ENCODE measurements at regions not wholly inside any gene's neighbourhood (a gene's known extent, or its start where the extent isn't known, plus 50 kb on each side); places are given as distances from the start of the nearest gene placed in this dataset.

DNA sequence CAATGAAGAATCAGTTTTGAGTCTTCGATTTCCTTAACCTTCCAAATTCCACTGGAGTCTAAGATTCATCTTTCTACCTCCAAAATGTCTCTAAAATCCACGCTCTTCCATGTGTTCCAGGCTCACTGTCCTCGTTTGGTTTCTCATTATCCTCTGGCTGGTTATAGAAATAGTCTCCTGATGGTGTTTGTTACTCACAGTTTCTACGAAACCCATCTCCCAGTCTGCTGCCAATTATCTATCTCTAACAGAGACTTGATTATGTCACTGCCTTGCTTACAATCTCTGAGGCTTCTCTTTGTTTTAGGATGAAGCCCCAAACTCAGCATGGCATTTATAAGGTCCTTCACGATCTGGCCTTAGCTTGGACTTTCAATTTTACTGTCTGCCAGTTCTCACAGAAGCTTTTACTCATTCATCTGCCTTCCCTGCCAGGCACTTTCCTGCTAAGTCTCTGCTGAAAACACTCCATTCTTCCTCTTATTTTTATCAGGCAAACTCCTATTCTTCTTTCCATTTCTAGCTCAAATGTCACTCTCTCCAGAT, 339.6 kb upstream of the SGCD start (continued):
- no peak for TF ChIP-seq ZFX (IDR thresholded peaks at IDR 0.05)
- TF ChIP-seq TCF7L2 (IDR thresholded peaks at IDR 0.05; ENCODE audit: borderline replicate concordance, extremely low read depth, insufficient read depth, insufficient read length) = no peak
- TF ChIP-seq, protein P1, sequence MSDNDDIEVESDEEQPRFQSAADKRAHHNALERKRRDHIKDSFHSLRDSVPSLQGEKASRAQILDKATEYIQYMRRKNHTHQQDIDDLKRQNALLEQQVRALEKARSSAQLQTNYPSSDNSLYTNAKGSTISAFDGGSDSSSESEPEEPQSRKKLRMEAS (IDR thresholded peaks at IDR 0.05) = no peak
- TF ChIP-seq EZH2phosphoT487 (IDR thresholded peaks at IDR 0.05; ENCODE audit: borderline replicate concordance) = no peak

DNA sequence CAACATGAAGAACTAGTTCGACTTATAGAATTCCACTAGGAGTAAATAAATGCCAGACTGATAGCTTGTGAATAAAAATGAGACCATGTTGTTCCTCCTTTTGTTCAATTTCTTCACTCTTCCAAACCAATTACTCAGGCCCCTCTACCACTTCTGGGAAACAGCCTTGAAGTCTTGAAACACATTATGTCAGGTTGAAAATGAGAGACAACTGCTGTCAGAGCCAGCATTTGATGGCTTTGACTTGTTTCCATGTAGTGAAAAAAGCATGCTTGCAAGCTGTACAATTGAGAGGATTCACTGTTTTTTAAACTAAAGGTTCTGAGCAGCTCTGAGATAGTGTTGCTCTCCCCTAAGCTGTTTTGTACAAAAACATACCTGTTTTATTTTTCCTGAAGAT, 337.1 kb upstream of the SGCD start:
- POLR2A ChIA-PET = no interaction called here
- H3K4me1 ChIP-seq (ENCODE audit: control insufficient read depth in 1 of 2, insufficient read depth in 2 of 2, low read length in 2 of 2) = no peaks in the 10 kb centered on the region
- RAD21 ChIA-PET (ENCODE audit: low non-redundant PET in 1 of 2, low total read pairs in 2 of 2, uncharacterized antibody in 2 of 2, unreplicated experiment in 2 of 2) = no interaction called here
- H3K4me2 ChIP-seq (ENCODE audit: low read length) = no peak overlapping the region
- H3K4me3 ChIP-seq (replicated peaks in 1 of 2; ENCODE audit: low read depth in 1 of 2, low read length in 2 of 2) = no peak overlapping the region
- no peak overlapping the region for H3K27ac ChIP-seq (ENCODE audit: low read depth, low read length)
- no peaks in the 10 kb centered on the region for H4K20me1 ChIP-seq (ENCODE audit: insufficient read depth)
- H3K27me3 ChIP-seq (ENCODE audit: insufficient read depth, low read length) = no peaks in the 10 kb centered on the region
- H3K9ac ChIP-seq (ENCODE audit: low read length) = no peak overlapping the region
- no peak overlapping the region for H2AFZ ChIP-seq (ENCODE audit: low read depth, low read length, poor library complexity, severe bottlenecking)
- no peaks in the 10 kb centered on the region for H3K79me2 ChIP-seq (ENCODE audit: insufficient read depth, low read length)
- CTCF ChIA-PET = no interaction called here
- no peaks in the 10 kb centered on the region for H3K9me2 ChIP-seq (ENCODE audit: insufficient read depth)
- no TSS peak for BruUV-seq (replicated peaks)
- TF ChIP-seq, protein P2, sequence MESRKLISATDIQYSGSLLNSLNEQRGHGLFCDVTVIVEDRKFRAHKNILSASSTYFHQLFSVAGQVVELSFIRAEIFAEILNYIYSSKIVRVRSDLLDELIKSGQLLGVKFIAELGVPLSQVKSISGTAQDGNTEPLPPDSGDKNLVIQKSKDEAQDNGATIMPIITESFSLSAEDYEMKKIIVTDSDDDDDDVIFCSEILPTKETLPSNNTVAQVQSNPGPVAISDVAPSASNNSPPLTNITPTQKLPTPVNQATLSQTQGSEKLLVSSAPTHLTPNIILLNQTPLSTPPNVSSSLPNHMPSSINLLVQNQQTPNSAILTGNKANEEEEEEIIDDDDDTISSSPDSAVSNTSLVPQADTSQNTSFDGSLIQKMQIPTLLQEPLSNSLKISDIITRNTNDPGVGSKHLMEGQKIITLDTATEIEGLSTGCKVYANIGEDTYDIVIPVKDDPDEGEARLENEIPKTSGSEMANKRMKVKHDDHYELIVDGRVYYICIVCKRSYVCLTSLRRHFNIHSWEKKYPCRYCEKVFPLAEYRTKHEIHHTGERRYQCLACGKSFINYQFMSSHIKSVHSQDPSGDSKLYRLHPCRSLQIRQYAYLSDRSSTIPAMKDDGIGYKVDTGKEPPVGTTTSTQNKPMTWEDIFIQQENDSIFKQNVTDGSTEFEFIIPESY (IDR thresholded peaks at IDR 0.05; ENCODE audit: extremely low read depth, insufficient replicate concordance, low read length) = no peak
- intact Hi-C loops (cut with micrococcal nuclease) = no loop called here
- H3K36me3 ChIP-seq (ENCODE audit: control insufficient read depth in 1 of 2, insufficient read depth in 2 of 2, low read length in 2 of 2) = no peaks in the 10 kb centered on the region
- DNase-seq (ENCODE audit: low read depth, low spot score) = no peak
- ATAC-seq = no peak
- H3K9me3 ChIP-seq (ENCODE audit: control insufficient read depth in 1 of 2, insufficient read depth in 1 of 2, low read depth in 1 of 2, low read length in 2 of 2) = peaks cover 4 to 7% of the 10 kb centered on the region in 2 experiments; a peak in 2 of 4 replicates
